Thymus (tissue), 11 donors: ENCODE measurements at regions not wholly inside any gene's neighbourhood (a gene's known extent, or its start where the extent isn't known, plus 50 kb on each side); places are given as distances from the start of the nearest gene placed in this dataset.

Experiments used
- DNase-seq, 9 donors: peaks; one replicate each; pipeline ENCODE4 v3.0.0-alpha.2; 2013; ENCODE audit warnings: low spot score in 9 of 9, low read depth in 6 of 9, missing footprints in 1 of 9
- H3K27ac ChIP-seq, 2 donors: one replicate each; pipeline ENCODE4 v1.5.1; 2013; ENCODE audit warnings: control low read depth in 1 of 2, low read depth in 1 of 2, low read length in 1 of 2, mild to moderate bottlenecking in 1 of 2, moderate library complexity in 1 of 2
- H3K27me3 ChIP-seq, 2 donors: one replicate each; pipeline ENCODE4 v1.5.1; 2013; ENCODE audit warnings: low read length in 1 of 2; ENCODE audit not compliant: control insufficient read depth in 2 of 2, insufficient read depth in 1 of 2
- H3K36me3 ChIP-seq, 2 donors: one replicate each; pipeline ENCODE4 v1.5.1; 2013; ENCODE audit warnings: low read length in 1 of 2, mild to moderate bottlenecking in 1 of 2, moderate library complexity in 1 of 2; ENCODE audit not compliant: control insufficient read depth in 2 of 2, insufficient read depth in 2 of 2
- H3K4me1 ChIP-seq, 2 donors: one replicate each; pipeline ENCODE4 v1.5.1; 2013; ENCODE audit warnings: low read length in 2 of 2; ENCODE audit not compliant: control insufficient read depth in 2 of 2, insufficient read depth in 2 of 2
- H3K4me3 ChIP-seq, 2 donors: one replicate each; pipeline ENCODE4 v1.5.1; 2013; ENCODE audit warnings: low read length in 2 of 2, control low read depth in 1 of 2, mild to moderate bottlenecking in 1 of 2
- H3K9me3 ChIP-seq, 2 donors: one replicate each; pipeline ENCODE4 v1.5.1; 2013; ENCODE audit warnings: low read length in 1 of 2, mild to moderate bottlenecking in 1 of 2; ENCODE audit not compliant: control insufficient read depth in 2 of 2, insufficient read depth in 1 of 2
- WGBS: extraction: QIAGEN DNeasy Blood & Tissue Kit; methylation state at CpG from one replicate; pipeline ENCODE4 v1.1.7; 2013; 5-methylcytosine and 5-hydroxymethylcytosine counted together
- donor health status: healthy.

DNA sequence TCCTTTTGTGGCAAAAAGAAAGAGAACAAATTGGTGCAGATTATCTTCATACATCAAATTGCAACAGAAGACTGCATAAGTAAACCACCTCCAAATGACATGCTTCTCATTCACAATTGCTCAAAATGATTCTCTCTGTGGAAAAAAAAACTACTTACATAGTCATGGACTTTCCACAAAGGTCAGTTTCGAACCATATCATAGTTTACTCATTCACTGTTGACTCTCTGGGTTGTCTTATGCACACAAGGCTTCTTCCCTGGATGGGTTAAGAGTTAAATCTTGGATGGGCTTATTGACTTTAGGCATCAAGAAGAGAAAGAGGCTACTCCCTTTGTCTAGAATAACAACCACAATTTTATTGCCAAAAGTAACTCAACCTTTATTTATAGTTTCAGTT lies 91.3 kb upstream of the RAB27B start:
- no peak overlapping the region for H3K27ac ChIP-seq
- WGBS, result 94% methylated on average over 1 of the region's 1 CpG

GRCh38 chr18:54737986-54738385 lies 90.3 kb upstream of the RAB27B start:
- 98% methylated on average over 3 of the region's 3 CpGs for WGBS
- no peaks in the 10 kb centered on the region for H3K4me1 ChIP-seq
- H3K36me3 ChIP-seq, result no peaks in the 10 kb centered on the region
- no peaks in the 10 kb centered on the region for H3K9me3 ChIP-seq
- no peak for DNase-seq
- no peak overlapping the region for H3K4me3 ChIP-seq
- no peaks in the 10 kb centered on the region for H3K27me3 ChIP-seq
- H3K27ac ChIP-seq, result no peak overlapping the region

More for the DNA sequence above, 91.3 kb upstream of the RAB27B start:
- Histone ChIP-seq H3K36me3 (no peaks in the 10 kb centered on the region), H3K27me3 (no peaks in the 10 kb centered on the region), H3K4me1 (no peaks in the 10 kb centered on the region), H3K4me3 (no peak overlapping the region), H3K9me3 (no peaks in the 10 kb centered on the region)
- DNase-seq, result no peak

- no peaks in the 10 kb centered on the region for H3K27me3 ChIP-seq
- H3K36me3 ChIP-seq, result no peaks in the 10 kb centered on the region
- no peak overlapping the region for H3K4me3 ChIP-seq
- no peak for DNase-seq
- WGBS, result 91% methylated on average over 2 of the region's 2 CpGs
- H3K4me1 ChIP-seq, result no peaks in the 10 kb centered on the region
- no peaks in the 10 kb centered on the region for H3K9me3 ChIP-seq
- H3K27ac ChIP-seq, result no peak overlapping the region
Observed at GRCh38 chr18:54739476-54739875, 88.8 kb upstream of the RAB27B start.

DNA sequence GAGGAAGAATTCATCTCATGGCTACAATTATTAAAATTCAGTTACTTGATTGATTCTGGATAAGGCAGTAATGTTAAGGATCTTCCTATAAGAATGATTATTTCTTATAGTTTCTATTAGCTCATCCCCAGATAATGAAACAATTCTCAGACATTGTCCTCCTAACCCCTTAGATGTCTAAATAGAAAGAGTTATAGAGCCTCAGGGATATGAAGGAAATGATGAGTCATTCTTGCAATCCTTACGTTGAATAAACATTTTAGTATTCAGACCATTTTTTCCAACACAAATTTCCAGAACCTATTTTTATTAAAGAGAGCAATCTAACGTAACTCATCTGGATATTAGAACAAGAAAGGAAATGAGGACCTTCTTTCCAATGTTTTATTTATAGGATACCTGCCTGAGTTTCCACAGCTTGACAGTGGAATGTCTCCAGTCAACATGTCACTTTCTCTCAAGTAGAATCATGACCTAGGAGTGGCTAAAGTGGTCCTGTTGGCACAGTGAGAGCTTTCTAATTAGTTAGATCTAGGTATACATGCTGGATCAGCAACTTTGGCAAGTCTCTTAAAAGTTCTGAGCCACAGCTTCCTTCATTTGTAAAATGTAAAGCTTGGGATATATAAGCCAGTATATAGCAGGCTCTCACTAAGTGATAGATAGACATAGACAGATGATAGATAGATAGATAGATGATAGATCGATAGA lies 88.0 kb upstream of the RAB27B start:
- H3K9me3 ChIP-seq, result no peaks in the 10 kb centered on the region
- no peak overlapping the region for H3K4me3 ChIP-seq
- H3K27ac ChIP-seq, result no peak overlapping the region
- H3K27me3 ChIP-seq, result no peaks in the 10 kb centered on the region
- H3K4me1 ChIP-seq, result no peaks in the 10 kb centered on the region
- no peak for DNase-seq
- 86% methylated on average over 3 of the region's 3 CpGs for WGBS
- no peaks in the 10 kb centered on the region for H3K36me3 ChIP-seq

GRCh38 chr18:54742120-54742519 lies 86.2 kb upstream of the RAB27B start:
- Histone ChIP-seq H3K4me1 (no peaks in the 10 kb centered on the region), H3K36me3 (no peaks in the 10 kb centered on the region), H3K9me3 (no peaks in the 10 kb centered on the region), H3K27me3 (no peaks in the 10 kb centered on the region), H3K4me3 (no peak overlapping the region), H3K27ac (no peak overlapping the region)
- 97% methylated on average over 4 of the region's 4 CpGs for WGBS
- no peak for DNase-seq

GRCh38 chr18:54742659-54743604 lies 85.3 kb upstream of the RAB27B start:
- WGBS, result 99% methylated on average over 2 of the region's 2 CpGs
- Histone ChIP-seq H3K9me3 (no peaks in the 10 kb centered on the region), H3K4me1 (no peaks in the 10 kb centered on the region), H3K36me3 (no peaks in the 10 kb centered on the region), H3K4me3 (no peak overlapping the region), H3K27me3 (no peaks in the 10 kb centered on the region), H3K27ac (no peak overlapping the region)
- DNase-seq, result no peak

DNA sequence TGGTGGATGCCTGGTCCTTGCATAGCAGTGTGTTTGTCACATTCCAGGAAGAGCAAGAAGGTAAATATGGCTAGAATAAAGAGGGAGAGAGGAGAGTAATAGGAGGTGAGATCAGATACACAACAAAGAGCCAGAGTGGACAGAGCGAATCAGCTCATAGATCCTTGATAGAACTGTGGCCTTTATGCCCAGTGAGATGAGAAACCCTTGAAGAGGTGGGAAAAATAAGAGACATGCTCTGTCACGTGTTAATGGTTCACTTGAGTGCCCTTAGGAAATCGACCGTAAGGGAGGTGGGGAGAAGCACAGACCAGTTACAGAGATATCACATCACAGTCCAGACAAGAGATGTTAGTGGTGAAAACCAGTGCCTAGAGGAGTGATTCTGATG lies 84.7 kb upstream of the RAB27B start:
- Histone ChIP-seq H3K27me3 (no peaks in the 10 kb centered on the region), H3K9me3 (no peaks in the 10 kb centered on the region), H3K27ac (no peak overlapping the region), H3K4me3 (no peak overlapping the region), H3K36me3 (no peaks in the 10 kb centered on the region), H3K4me1 (no peaks in the 10 kb centered on the region)
- WGBS, result 92% methylated on average over 4 of the region's 4 CpGs
- no peak for DNase-seq

- H3K36me3 ChIP-seq, result no peaks in the 10 kb centered on the region
- no peak overlapping the region for H3K4me3 ChIP-seq
- H3K4me1 ChIP-seq, result no peaks in the 10 kb centered on the region
- no peaks in the 10 kb centered on the region for H3K27me3 ChIP-seq
- no peaks in the 10 kb centered on the region for H3K9me3 ChIP-seq
- DNase-seq, result no peak
- H3K27ac ChIP-seq, result no peak overlapping the region
- 95% methylated on average over 3 of the region's 3 CpGs for WGBS
Observed at GRCh38 chr18:54749291-54749690, 79.0 kb upstream of the RAB27B start.

DNA sequence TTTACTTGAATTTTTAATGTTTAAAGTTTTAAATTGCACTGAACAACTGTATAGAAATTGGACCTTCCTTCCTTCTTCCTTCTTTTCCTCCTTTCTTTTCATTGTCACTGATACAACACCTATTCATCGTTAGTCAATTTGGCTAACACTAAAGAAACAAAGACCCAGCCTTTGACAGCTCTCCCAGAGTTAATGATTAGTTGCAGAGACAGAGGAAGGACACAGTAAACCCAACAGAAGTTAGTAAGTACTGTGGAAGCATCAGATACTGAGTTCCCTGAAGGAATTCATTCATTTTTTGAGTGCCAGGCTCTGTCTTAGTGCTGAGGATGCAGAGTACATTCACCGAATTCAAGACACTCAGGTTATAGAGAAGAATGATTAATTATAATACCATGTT lies 77.9 kb upstream of the RAB27B start:
- WGBS, result 93% methylated on average over 2 of the region's 2 CpGs
- no peaks in the 10 kb centered on the region for H3K36me3 ChIP-seq
- no peak overlapping the region for H3K27ac ChIP-seq
- no peak for DNase-seq
- no peaks in the 10 kb centered on the region for H3K27me3 ChIP-seq
- H3K9me3 ChIP-seq, result no peaks in the 10 kb centered on the region
- H3K4me1 ChIP-seq, result no peaks in the 10 kb centered on the region
- H3K4me3 ChIP-seq, result no peak overlapping the region
